ENCODE measurements at regions not wholly inside any gene's neighbourhood (a gene's known extent, or its start where the extent isn't known, plus 50 kb on each side); places are given as distances from the start of the nearest gene placed in this dataset.

DNA sequence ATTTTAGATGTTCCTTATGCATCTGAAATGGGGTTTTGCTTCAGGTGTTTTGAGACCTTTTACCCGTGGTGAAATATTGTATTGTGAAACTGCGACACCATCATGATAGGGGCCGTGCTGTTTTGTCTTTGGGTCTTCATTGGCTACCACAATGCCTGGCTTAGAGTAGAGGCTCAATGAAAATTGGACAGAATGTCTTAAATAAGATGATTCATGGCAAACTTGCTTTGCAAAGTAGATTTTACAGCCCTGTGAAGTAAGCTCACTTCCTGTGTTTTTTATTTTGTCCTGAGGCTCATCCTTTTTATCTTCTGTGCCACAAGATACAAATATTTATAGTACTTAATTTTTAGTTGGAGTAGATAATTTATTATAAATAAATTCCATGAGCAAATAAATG is 111.3 kb upstream of the FRMD6 start:
- DNase-seq (ENCODE audit: low spot score): no peak
- TF ChIP-seq, protein P1, sequence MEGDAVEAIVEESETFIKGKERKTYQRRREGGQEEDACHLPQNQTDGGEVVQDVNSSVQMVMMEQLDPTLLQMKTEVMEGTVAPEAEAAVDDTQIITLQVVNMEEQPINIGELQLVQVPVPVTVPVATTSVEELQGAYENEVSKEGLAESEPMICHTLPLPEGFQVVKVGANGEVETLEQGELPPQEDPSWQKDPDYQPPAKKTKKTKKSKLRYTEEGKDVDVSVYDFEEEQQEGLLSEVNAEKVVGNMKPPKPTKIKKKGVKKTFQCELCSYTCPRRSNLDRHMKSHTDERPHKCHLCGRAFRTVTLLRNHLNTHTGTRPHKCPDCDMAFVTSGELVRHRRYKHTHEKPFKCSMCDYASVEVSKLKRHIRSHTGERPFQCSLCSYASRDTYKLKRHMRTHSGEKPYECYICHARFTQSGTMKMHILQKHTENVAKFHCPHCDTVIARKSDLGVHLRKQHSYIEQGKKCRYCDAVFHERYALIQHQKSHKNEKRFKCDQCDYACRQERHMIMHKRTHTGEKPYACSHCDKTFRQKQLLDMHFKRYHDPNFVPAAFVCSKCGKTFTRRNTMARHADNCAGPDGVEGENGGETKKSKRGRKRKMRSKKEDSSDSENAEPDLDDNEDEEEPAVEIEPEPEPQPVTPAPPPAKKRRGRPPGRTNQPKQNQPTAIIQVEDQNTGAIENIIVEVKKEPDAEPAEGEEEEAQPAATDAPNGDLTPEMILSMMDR (IDR thresholded peaks at IDR 0.05; ENCODE audit: extremely low read depth, insufficient read depth, missing control alignments): no peak
- in situ Hi-C loops (cut with MboI; ENCODE audit: low pct_unique_long_range_greater_than_20kb, low sequenced_read_pairs, unreplicated experiment): no loop called here

DNA sequence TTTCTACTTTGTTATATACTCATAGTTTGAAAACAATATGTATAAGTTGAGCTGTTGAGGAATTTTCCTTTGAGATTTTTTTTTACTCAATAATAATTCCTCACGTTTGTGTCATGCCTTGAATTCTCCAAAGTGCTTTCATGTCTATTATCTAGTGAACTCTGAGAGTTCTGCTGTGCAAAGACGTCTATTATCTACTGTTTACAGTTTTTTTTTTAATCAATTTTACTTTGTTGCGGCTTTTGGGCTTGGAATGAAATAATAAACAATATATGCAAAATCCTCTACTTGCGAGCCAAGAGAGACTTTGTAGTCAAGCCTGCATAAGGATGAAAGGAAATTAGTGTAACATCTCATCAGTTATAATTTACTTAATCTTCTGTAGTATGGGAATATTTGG is 107.2 kb upstream of the FRMD6 start:
- TF ChIP-seq, protein P1 (IDR thresholded peaks at IDR 0.05; ENCODE audit: extremely low read depth, insufficient read depth, missing control alignments): no peak
- in situ Hi-C loops (cut with MboI; ENCODE audit: low pct_unique_long_range_greater_than_20kb, low sequenced_read_pairs, unreplicated experiment): no loop called here
- DNase-seq (ENCODE audit: low spot score): no peak

DNA sequence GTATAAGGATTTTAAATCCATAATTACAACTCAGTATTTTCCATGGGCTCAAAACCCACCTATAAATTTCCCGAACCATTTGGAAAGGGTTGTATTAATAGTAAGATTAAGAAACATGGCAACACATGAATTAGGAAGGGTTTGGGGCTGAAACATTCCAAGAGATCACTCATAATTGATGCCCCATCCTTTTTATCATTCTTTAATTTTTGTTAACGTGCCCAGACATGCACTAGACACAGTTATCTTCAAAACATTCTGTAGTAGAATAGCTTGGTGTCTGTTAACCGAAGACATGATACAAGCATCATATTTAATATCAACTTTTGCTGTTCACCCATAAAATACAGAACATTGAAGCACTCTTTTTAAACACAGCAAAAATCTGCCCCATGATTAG is 106.8 kb upstream of the FRMD6 start:
- in situ Hi-C loops (cut with MboI; ENCODE audit: low pct_unique_long_range_greater_than_20kb, low sequenced_read_pairs, unreplicated experiment): no loop called here

DNA sequence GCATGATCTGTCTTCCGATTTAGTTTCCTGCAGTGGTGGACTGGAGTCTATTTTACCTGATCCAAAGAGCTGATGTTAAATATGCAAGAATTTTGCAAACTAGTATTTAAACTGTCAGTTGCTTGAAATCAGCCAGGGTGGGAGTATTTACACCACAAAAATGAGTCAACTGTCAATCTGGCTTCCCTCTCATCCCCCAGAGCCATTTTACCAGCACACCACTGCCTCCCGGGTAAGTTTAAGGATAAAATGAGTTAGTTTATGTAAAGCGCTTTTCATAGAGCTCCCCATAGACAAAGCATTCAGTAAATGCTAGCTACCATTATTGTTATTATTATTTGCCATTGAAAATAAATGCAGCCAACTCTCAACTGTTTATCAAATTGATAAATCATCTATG is 106.3 kb upstream of the FRMD6 start:
- no peak for DNase-seq (ENCODE audit: low spot score)
- in situ Hi-C loops (cut with MboI; ENCODE audit: low pct_unique_long_range_greater_than_20kb, low sequenced_read_pairs, unreplicated experiment): no loop called here

More for the DNA sequence above, 106.8 kb upstream of the FRMD6 start:
- no peak for DNase-seq (ENCODE audit: low spot score)
- TF ChIP-seq, protein P1 (IDR thresholded peaks at IDR 0.05; ENCODE audit: extremely low read depth, insufficient read depth, missing control alignments): no peak

DNA sequence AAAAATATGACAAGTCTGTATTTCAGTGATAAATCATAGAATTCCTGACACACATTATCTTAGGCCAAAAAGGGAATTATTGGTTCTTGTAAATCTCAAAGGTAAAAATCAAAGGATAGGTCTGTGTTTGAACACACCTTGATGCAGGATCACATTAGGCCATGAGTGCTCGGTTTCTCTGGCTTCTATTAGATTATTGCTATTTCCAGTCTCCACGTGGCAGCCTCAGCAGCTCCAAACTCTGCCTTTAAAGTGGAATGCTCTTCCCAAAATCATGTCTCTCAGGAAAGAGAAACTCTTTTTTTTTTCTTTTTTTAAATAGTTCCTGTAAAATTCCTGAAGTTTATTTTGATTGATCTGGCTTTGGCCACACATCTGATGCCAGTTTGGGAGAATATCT is 105.6 kb upstream of the FRMD6 start:
- in situ Hi-C loops (cut with MboI; ENCODE audit: low pct_unique_long_range_greater_than_20kb, low sequenced_read_pairs, unreplicated experiment): no loop called here
- DNase-seq (ENCODE audit: low spot score): no peak

More for the DNA sequence above, 106.3 kb upstream of the FRMD6 start:
- TF ChIP-seq, protein P1 (IDR thresholded peaks at IDR 0.05; ENCODE audit: extremely low read depth, insufficient read depth, missing control alignments): no peak

DNA sequence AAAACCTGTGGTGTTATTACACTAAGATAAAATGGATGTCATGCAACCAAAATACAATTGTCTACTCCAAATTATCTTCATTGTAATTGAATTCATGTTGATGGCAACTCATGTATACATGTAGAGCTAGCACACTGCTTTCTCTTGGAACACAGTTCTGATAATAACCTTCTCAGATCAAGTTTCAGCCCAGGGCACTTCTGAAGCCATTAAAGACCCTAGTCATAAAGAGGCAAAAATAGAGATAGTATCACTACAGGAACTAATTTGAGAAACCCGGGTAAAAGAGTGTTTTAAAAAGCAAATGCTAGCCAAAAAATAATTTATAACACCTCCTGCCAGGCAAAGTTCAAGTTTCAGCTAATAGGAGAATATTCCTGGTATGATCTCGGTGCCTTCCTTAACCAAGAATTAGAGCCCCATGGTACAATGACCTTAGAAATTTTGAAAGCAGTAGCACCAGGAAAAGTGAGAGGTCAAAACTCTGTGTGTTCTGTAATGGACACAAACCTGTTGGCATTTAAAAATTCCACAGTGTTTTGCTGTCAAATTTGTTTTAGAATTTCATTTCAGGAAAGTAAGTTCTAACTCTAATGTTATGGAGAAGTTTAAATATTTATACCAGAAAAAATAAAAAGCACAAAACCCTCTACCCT is 105.0 kb upstream of the FRMD6 start:
- in situ Hi-C loops (cut with MboI; ENCODE audit: low pct_unique_long_range_greater_than_20kb, low sequenced_read_pairs, unreplicated experiment): no loop called here
- no peak for DNase-seq (ENCODE audit: low spot score)
- TF ChIP-seq, protein P1 (IDR thresholded peaks at IDR 0.05; ENCODE audit: extremely low read depth, insufficient read depth, missing control alignments): no peak

More for the DNA sequence above, 105.6 kb upstream of the FRMD6 start:
- TF ChIP-seq, protein P1 (IDR thresholded peaks at IDR 0.05; ENCODE audit: extremely low read depth, insufficient read depth, missing control alignments): no peak

All from GM13977 (cell line).